ENCODE measurements at regions not wholly inside any gene's neighbourhood (a gene's known extent, or its start where the extent isn't known, plus 50 kb on each side); places are given as distances from the start of the nearest gene placed in this dataset.
"Not testable (repeated sequence)": the region's sequence is repeated elsewhere in the genome, so short reads cannot be mapped to it uniquely, and the experiment has no call there.

GRCh38 chr14:25869854-25870253, 728.0 kb downstream of the NOVA1 start:
- DNase-seq (ENCODE audit: low spot score) = no peak

DNA sequence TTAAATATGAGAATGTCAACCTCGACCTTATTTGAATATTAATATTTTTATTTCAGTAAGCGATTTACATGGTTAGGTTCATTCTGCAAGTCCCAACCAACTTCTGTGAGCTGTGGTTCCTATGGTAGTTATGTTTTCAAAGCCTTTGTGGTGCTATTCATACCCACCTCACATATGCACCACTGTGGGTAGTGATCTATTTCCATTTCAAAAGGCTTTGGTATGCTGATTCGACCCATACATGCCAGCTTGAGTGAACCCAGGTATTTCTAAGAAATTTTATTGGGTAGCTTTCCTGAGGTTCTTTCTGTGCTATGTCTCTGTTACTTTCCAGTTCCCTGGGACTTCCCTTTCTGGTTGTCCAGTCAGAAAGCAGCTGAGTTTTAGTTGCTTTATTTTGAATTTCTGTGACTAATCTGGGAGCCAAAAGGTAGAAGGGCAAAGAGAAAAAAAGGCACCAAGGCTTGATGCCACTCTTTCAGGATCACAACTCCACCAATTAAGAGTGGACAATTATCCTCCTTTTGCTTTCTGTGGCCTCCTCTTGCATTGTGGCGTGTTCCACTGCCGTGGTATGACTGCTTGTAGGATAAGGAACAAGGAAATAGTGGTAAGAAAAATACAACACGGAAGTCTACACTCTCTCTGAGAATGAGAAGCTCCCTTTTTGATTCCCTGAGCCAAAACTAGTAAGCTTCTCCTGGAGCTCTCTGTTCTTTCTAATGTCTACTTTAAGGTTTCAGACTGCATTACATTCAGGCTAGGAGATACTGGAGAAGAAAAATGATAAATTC, 729.1 kb downstream of the NOVA1 start:
- peak; percentile 12 for DNase-seq (ENCODE audit: low spot score)

GRCh38 chr14:25861406-25861805, 736.4 kb downstream of the NOVA1 start:
- DNase-seq (ENCODE audit: low spot score) = no peak

GRCh38 chr14:25848601-25849000, 749.2 kb downstream of the NOVA1 start:
- no peak for DNase-seq (ENCODE audit: low spot score)

DNA sequence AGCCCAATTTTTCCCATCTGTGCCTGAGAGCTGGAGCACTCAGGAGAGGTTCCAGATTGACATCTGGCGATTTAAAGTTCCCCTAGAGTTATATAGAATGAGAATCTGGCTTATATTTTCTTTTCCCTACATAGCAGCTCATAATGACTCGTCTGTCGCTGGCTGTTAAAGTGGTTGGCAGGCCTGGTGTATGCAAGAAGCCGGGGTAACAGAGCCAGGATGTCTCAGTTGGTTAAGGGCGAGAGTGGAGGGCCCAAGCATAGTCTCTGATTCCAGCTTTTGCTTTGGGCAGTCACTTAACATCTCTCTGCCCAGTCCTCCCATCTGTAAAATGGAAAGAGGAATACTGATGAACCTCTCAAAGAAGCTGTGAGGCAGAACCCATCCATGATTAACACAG, 751.6 kb downstream of the NOVA1 start:
- no peak for DNase-seq (ENCODE audit: low spot score)

GRCh38 chr14:25843481-25844470, 754.1 kb downstream of the NOVA1 start:
- DNase-seq (ENCODE audit: low spot score) = no peak

DNA sequence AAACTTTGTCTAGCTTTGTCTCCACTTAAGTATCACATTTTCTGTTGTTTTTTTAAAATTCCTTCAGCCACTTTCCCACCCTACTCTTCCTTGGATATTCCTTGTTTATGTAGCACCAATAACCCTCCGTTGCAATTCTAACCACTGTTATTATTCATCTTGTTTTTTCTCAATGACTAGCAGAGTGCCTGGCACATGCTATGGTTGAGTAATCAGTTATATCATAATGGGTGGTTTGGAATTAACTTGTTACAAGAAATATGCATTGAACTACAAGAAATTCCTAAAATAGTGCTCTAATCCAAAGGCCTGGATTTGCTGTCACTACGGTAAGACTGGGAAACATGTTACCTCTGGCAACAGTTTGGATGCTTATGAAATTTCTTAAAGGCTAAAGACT, 756.6 kb downstream of the NOVA1 start:
- no peak for DNase-seq (ENCODE audit: low spot score)

- no peak for DNase-seq (ENCODE audit: low spot score)
Measured at GRCh38 chr14:25837551-25837965, 760.3 kb downstream of the NOVA1 start.

DNA sequence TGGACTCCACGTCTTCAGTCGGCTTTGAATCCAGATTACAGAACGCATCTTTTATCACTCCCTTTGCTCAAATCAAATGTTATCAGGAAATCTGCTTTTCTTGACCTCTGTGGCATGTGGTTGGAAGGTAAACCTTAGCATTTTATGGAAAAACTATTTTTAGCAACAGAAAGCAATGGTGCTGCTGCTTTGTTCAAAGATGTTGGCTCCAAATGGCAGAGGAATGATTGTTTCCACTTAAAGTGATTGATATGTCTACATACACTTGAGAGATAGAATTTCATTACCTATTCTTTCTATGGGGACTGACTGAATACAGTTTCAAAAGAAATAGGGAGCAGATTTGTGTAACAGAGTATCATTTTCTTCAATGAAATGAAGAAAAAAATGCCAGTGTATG, 761.2 kb downstream of the NOVA1 start:
- no peak for DNase-seq (ENCODE audit: low spot score)

- DNase-seq (ENCODE audit: low spot score) = peak; percentile 54
Measured at GRCh38 chr14:25833341-25834126, 764.3 kb downstream of the NOVA1 start.

DNA sequence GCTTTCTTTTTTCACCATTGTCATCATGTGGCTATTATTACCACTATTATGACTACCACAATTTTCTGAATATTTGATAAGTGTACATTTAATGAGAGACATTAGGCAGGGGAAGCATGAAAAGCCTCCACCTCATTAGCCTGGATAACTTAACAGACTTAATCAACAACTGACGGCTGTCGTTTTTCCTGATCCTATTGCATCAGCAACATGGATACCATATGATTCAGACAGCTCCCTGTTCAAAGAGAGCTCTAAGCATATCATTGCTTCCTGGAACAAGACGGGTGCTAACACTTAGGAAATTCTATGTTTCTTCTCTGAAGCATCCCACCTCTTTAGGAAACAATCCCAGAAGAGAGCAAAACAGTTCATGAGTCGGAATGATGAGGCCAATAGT, 765.2 kb downstream of the NOVA1 start:
- no peak for DNase-seq (ENCODE audit: low spot score)

DNA sequence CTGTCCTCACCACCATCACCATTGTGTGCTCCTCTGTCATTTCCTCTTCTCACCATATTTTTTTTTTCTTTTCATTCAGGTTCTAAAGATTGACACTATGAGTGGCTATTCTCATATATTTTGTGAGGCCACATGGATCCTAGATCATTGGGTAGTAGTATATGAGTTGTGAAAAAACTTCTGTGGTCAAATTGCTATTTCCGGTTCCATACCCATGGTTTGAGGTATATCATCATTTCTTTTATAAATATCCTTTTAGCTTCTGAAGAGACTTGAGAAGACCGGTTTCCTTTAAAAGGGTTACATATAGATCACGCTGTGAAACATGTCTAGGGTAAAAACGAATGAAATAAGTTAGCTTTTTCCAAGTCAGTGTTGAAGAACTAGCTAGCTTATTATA, 769.3 kb downstream of the NOVA1 start:
- DNase-seq (ENCODE audit: low spot score) = no peak

DNA sequence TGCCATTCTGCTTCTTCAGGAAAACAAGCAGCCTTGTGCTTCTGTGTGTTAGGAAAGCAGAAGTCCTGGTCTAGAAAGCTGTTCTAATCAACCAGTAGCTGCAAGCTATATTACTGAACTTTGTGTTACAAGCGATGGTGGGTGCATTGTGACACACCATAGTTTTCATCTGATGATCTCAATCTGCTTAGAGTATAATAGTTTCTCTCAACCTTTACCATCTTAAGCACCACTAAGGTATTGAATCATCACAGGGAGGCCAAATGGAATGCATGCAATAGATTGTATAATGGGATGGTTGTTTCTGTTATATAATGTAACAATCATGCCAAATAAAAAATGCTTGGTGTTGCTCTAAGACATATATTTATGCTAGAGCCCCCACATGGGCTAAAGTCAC, 771.7 kb downstream of the NOVA1 start:
- DNase-seq (ENCODE audit: low spot score) = no peak

DNA sequence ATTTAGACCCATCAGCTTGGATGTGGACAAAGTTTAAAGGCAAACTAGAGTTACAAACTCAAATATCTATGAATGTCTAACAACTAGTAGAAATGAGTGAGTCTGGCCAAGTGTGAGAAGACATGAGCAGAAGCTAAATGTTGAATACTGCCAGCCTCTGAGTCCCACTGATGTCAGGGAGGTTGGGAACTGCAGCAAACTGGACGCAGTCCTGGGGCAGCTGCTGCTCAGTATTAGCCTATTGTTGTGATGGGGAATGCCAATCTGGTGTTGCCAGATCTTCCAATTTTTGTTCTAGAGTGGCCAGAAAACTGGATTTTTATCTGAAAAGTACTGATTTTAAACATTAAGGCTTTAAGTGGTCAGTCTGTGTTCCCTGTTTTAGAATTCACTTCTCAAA, 770.4 kb upstream of the STXBP6 start:
- DNase-seq (ENCODE audit: low spot score) = no peak

DNA sequence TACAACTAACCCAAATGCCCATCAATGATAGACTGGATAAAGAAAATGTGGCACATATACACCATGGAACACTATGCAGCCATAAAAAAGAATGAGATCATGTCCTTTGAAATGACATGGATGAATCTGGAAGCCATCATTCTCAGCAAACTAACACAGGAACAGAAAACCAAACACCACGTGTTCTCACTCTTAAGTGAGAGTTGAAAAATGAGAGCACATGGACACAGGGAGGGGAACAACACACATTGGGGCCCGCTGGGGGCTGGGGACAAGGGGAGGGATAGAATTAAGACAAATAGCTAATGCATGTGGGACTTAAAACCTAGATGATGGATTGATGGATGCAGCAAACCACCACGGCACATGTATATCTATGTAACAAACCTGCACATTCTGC, 764.7 kb upstream of the STXBP6 start:
- DNase-seq (ENCODE audit: low spot score) = not testable (repeated sequence)

- DNase-seq (ENCODE audit: low spot score) = no peak
Measured at GRCh38 chr14:25803386-25804018, 753.6 kb upstream of the STXBP6 start.

DNA sequence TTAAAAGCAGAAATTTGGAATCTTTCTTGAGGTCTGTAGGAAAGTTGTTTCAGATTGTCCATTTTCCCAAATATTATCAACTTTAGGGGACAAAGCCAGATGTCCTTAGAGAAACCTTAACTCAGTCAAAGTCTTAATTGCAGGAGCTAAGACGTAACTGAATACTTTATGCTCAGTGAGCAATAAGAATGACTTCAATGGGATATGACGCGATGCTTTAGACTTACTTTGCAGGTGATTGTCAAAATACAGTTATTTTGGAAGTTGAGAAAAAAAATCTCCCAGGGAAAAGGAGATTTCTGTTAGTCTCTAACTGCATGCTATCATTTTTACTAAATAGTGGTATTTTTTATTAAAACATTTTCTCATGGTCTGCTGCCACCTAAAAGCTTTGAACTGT, 750.9 kb upstream of the STXBP6 start:
- no peak for DNase-seq (ENCODE audit: low spot score)

GRCh38 chr14:25788252-25788651, 738.3 kb upstream of the STXBP6 start:
- DNase-seq (ENCODE audit: low spot score) = no peak

GRCh38 chr14:25765909-25766308, 716.0 kb upstream of the STXBP6 start:
- DNase-seq (ENCODE audit: low spot score) = no peak

GRCh38 chr14:25759920-25760655, 710.1 kb upstream of the STXBP6 start:
- no peak for DNase-seq (ENCODE audit: low spot score)

DNA sequence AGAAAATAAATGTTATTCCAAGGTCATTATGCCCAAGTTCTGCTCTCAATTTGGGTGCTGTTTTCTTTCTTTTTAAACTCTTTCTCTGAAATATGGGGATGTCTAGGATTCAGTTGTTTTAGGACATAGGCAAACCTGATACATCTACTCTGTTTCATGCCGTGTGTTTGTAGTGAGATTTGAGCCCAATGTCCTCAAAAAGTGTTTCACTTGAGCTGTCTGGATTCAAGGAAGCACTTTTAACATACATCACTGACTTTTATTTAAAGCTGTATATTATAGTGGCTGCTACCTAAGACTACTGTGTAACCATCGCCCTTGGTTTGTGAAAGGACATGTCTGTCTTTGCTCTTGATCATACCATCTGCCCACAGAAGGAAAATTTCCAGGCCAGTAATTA, 709.3 kb upstream of the STXBP6 start:
- no peak for DNase-seq (ENCODE audit: low spot score)

Measured in HT-29 (cell line).